Testis (tissue), 2 donors: ENCODE measurements at regions not wholly inside any gene's neighbourhood (a gene's known extent, or its start where the extent isn't known, plus 50 kb on each side); places are given as distances from the start of the nearest gene placed in this dataset.

Source experiments
- POLR2A ChIP-seq: fragments of 450-650 bp; IDR thresholded peaks from one replicate; pipeline ENCODE4 v1.6.1; 2017; ENCODE audit warnings: antibody characterized with exemption, mild to moderate bottlenecking, moderate library complexity
- TF ChIP-seq, protein P1 (sequence below), 3 experiments: fragments of 450-650 bp in 2 of 3; fragments of 200-600 bp in 1 of 3; sonication (generic) in 1 of 3; IDR thresholded peaks; one replicate each; pipeline ENCODE4 v1.5.1; 2016 to 2019; ENCODE audit warnings: antibody characterized with exemption in 3 of 3, mild to moderate bottlenecking in 2 of 3, moderate library complexity in 1 of 3

DNA sequence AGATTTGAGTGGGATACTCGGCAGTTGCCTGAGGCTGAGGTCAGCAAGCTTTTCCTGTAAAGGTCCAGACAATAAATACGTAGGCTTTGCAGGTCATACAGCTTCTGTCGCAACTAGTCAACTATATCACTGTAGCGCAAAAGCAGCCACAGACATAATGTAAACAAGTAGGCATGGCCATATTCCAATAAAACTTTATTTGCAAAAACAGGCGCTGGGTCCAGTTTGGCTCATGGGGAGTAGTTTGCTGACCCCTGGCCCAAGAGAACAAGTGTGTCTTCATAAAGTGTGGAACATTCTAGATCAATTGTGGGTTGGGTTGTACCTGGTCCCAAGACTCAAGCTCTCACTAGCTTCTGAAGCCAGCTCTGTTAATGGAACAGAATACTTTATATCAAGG is 78.8 kb downstream of the MIS18A start:
- no peak for TF ChIP-seq POLR2A
- TF ChIP-seq, protein P1, sequence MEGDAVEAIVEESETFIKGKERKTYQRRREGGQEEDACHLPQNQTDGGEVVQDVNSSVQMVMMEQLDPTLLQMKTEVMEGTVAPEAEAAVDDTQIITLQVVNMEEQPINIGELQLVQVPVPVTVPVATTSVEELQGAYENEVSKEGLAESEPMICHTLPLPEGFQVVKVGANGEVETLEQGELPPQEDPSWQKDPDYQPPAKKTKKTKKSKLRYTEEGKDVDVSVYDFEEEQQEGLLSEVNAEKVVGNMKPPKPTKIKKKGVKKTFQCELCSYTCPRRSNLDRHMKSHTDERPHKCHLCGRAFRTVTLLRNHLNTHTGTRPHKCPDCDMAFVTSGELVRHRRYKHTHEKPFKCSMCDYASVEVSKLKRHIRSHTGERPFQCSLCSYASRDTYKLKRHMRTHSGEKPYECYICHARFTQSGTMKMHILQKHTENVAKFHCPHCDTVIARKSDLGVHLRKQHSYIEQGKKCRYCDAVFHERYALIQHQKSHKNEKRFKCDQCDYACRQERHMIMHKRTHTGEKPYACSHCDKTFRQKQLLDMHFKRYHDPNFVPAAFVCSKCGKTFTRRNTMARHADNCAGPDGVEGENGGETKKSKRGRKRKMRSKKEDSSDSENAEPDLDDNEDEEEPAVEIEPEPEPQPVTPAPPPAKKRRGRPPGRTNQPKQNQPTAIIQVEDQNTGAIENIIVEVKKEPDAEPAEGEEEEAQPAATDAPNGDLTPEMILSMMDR (IDR thresholded peaks at IDR 0.05): no peak
